OCI-LY3 (cell line): ENCODE measurements at regions not wholly inside any gene's neighbourhood (a gene's known extent, or its start where the extent isn't known, plus 50 kb on each side); places are given as distances from the start of the nearest gene placed in this dataset.

ENCODE experiments used
- H2AFZ ChIP-seq: fragments of 200-600, 300-600 bp; shearing (Covaris generic); 2 replicates; pipeline ENCODE4 v1.6.0; 2014; ENCODE audit warnings: antibody characterized with exemption, low read depth, low read length
- H3K27ac ChIP-seq: fragments of 200-600, 300-600 bp; sonication (generic); 2 replicates; pipeline ENCODE4 v1.5.1; 2014; ENCODE audit warnings: mild to moderate bottlenecking, low read length, moderate library complexity, mixed read lengths
- H3K27me3 ChIP-seq: fragments of 200-600, 300-600 bp; sonication (generic); 2 replicates; pipeline ENCODE4 v1.6.1; 2014; ENCODE audit warnings: low read depth, low read length, mixed read lengths
- H3K36me3 ChIP-seq: fragments of 200-600, 300-600 bp; sonication (generic); replicated peaks from 2 replicates; pipeline ENCODE3; 2014; ENCODE audit warnings: low read depth, low read length, mixed read lengths
- H3K4me1 ChIP-seq: fragments of 300-600, 200-600 bp; sonication (generic); 2 replicates; pipeline ENCODE4 v1.6.1; 2014; ENCODE audit warnings: low read length, mixed read lengths
- H3K4me2 ChIP-seq: fragments of 200-600, 300-600 bp; sonication (generic); 2 replicates; pipeline ENCODE4 v1.6.1; 2014; ENCODE audit warnings: low read length, mixed read lengths
- H3K4me3 ChIP-seq: fragments of 300-600, 200-600 bp; sonication (generic); 2 replicates; pipeline ENCODE4 v1.5.1; 2014; ENCODE audit warnings: antibody characterized with exemption, mild to moderate bottlenecking, low read length, moderate library complexity
- H3K79me2 ChIP-seq: fragments of 300-600, 200-600 bp; shearing (Covaris generic); 2 replicates; pipeline ENCODE4 v1.6.1; 2014; ENCODE audit warnings: mild to moderate bottlenecking, low read length, mixed read lengths
- H3K9ac ChIP-seq: fragments of 300-600, 200-600 bp; shearing (Covaris generic); 2 replicates; pipeline ENCODE4 v1.6.0; 2014; ENCODE audit warnings: mild to moderate bottlenecking, low read length, moderate library complexity
- H3K9me3 ChIP-seq: fragments of 200-600, 300-600 bp; shearing (Covaris generic); 2 replicates; pipeline ENCODE4 v1.6.1; 2014; ENCODE audit warnings: low read length, mixed read lengths; ENCODE audit not compliant: insufficient read depth
- H4K20me1 ChIP-seq: fragments of 200-600, 300-600 bp; sonication (generic); 2 replicates; pipeline ENCODE4 v1.6.1; 2016; ENCODE audit warnings: low read length, mixed read lengths; ENCODE audit not compliant: insufficient read depth
- EZH2phosphoT487 ChIP-seq: fragments of 200-600 bp; shearing (Covaris generic); IDR thresholded peaks from 2 replicates; pipeline ENCODE4 v1.6.1; 2018; ENCODE audit warnings: antibody characterized with exemption, mixed run types, low read depth
- TF ChIP-seq, protein P1 (sequence below): fragments of 200-600, 300-600 bp; sonication (generic); IDR thresholded peaks from 2 replicates; pipeline ENCODE4 v1.5.1; 2014; ENCODE audit warnings: antibody characterized with exemption, low read length, low read depth

DNA sequence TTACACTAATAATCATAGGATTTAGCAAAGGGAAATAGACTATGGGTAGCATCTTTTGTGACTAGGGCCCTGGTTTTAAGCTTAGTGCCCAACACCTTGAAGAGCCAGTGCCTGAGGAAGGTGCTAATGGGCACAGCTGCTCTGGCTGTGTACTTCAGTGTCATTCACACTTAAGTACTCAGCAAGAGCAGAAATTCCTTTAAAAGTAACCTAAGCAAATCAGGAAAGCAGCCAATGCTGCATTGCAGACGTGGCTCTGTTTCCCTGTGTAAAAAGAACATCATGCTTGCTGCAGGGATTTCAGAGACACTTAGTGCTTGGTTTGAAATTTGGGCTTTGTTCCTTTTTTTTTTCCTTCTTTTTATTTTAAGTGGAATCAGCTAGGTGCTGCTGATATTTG is 505.4 kb downstream of the SUCLG1 start:
- Histone ChIP-seq H3K9ac (no peak overlapping the region), H2AFZ (no peak overlapping the region; the same call in 1 of the 2 replicates), H3K4me3 (no peak overlapping the region), H4K20me1 (no peaks in the 10 kb centered on the region), H3K4me1 (no peaks in the 10 kb centered on the region), H3K9me3 (no peaks in the 10 kb centered on the region), H3K4me2 (no peak overlapping the region), H3K27ac (no peak overlapping the region), H3K79me2 (no peaks in the 10 kb centered on the region), H3K27me3 (no peaks in the 10 kb centered on the region), H3K36me3 (no peaks in the 10 kb centered on the region)
- TF ChIP-seq, protein P1, sequence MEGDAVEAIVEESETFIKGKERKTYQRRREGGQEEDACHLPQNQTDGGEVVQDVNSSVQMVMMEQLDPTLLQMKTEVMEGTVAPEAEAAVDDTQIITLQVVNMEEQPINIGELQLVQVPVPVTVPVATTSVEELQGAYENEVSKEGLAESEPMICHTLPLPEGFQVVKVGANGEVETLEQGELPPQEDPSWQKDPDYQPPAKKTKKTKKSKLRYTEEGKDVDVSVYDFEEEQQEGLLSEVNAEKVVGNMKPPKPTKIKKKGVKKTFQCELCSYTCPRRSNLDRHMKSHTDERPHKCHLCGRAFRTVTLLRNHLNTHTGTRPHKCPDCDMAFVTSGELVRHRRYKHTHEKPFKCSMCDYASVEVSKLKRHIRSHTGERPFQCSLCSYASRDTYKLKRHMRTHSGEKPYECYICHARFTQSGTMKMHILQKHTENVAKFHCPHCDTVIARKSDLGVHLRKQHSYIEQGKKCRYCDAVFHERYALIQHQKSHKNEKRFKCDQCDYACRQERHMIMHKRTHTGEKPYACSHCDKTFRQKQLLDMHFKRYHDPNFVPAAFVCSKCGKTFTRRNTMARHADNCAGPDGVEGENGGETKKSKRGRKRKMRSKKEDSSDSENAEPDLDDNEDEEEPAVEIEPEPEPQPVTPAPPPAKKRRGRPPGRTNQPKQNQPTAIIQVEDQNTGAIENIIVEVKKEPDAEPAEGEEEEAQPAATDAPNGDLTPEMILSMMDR, result no peak
- TF ChIP-seq EZH2phosphoT487, result no peak

DNA sequence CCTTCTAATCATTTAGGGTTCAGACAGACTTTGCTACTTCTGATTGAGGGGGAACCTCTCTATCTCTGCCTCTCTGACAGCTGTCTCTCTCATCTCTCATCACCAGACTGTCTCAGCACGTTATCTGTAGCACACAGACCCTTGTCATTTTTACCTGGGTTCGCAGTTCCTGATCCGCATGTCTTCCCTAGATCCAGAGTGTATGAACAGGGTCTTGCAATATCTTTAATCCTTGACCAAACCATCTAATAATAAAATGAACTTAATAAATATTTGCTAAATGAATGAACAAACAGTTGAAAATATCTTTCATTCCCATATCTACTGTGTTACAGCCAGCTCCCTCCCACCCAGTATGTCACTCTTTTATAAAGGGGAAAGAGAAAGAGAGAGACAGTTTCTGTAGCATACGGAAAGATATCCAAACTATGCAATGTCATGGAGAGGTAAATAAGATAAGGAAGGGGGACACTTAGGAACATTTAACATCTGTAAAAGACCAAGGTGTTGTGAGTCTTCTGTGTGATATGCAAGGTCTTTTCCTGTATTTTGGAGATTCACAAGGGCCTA is 507.6 kb downstream of the SUCLG1 start:
- Histone ChIP-seq H3K4me3 (no peak overlapping the region), H3K9me3 (no peaks in the 10 kb centered on the region), H3K79me2 (no peaks in the 10 kb centered on the region), H3K4me1 (no peaks in the 10 kb centered on the region), H4K20me1 (no peaks in the 10 kb centered on the region), H3K27me3 (no peaks in the 10 kb centered on the region), H3K9ac (no peak overlapping the region), H3K4me2 (no peak overlapping the region), H2AFZ (no peak overlapping the region), H3K36me3 (no peaks in the 10 kb centered on the region), H3K27ac (no peak overlapping the region)
- TF ChIP-seq EZH2phosphoT487, result no peak
- TF ChIP-seq, protein P1, result no peak

DNA sequence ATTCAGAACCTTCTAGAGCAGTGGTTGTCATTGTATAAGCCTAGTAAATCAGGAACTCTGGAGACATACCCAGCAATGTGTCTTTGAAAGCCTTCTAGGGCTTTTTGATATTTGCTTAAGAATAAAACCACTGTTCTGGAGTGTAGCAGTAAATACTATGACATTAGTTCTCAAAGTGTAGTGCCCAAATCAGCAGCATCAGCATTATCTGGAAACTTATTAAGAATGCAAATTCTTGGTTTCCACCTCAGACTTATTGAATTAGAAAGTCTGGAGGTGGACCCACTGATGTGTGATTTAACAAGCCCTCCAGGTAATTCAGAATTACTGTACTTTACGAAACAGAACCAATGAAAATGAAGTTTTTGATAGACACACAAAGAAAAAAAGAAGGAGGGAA is 509.7 kb downstream of the SUCLG1 start:
- Histone ChIP-seq H3K4me3 (no peak overlapping the region), H3K9ac (no peak overlapping the region), H3K27me3 (no peaks in the 10 kb centered on the region), H3K79me2 (no peaks in the 10 kb centered on the region), H3K36me3 (no peaks in the 10 kb centered on the region), H2AFZ (no peak overlapping the region), H3K9me3 (no peaks in the 10 kb centered on the region), H4K20me1 (no peaks in the 10 kb centered on the region), H3K4me1 (no peaks in the 10 kb centered on the region), H3K4me2 (no peak overlapping the region), H3K27ac (no peak overlapping the region)
- TF ChIP-seq EZH2phosphoT487, result no peak
- TF ChIP-seq, protein P1, result no peak

DNA sequence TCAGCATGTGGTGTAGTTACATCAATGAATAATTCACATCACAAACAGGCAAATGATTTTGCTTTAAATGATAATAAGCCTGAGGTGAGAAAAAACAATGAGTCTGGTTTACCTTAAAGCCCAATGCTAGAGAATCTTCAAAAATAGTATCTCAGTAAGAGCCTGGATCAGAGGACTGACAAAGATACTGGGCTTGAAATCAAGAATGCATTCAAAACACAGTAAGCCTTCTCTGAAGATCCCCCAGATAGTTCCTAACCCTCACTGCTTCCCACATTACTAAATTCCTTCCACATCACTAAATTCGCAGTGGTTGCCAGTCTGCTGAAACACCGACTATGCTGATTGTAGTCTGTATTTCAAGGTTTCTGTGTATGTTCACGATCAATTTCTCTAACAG is 514.9 kb downstream of the SUCLG1 start:
- Histone ChIP-seq H3K27ac (no peak overlapping the region), H3K4me2 (no peak overlapping the region), H3K27me3 (no peaks in the 10 kb centered on the region), H3K9me3 (no peaks in the 10 kb centered on the region), H2AFZ (no peak overlapping the region), H3K4me3 (no peak overlapping the region), H3K79me2 (no peaks in the 10 kb centered on the region), H3K36me3 (no peaks in the 10 kb centered on the region), H3K4me1 (no peaks in the 10 kb centered on the region), H4K20me1 (no peaks in the 10 kb centered on the region), H3K9ac (no peak overlapping the region)
- TF ChIP-seq EZH2phosphoT487, result no peak
- TF ChIP-seq, protein P1, result no peak
